GM12872 (cell line): ENCODE measurements at regions not wholly inside any gene's neighbourhood (a gene's known extent, or its start where the extent isn't known, plus 50 kb on each side); places are given as distances from the start of the nearest gene placed in this dataset.

Experiments
- CTCF ChIP-seq: IDR thresholded peaks from 3 replicates; pipeline ENCODE4 v1.5.1; 2011; ENCODE audit warnings: low read depth, mild to moderate bottlenecking, low read length, moderate library complexity; ENCODE audit not compliant: insufficient read depth

DNA sequence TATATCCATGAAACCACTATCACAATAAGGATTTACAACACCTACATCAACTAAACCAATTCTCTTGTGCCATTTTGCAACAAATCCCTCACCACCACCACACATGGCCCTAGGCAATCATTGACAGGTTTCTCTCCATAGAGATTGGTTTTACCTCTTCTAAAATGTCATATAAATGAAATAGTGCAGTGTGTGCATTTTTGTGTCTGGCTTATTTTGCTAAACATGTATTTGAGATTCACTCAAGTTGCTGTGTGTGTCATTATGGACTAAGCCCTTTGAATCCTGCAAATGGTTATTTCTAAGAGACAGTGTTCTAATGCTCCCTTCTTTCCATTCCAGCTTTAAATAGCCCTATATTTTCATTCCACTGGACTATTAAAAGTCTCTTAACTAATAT is 179.7 kb upstream of the LRRC7 start:
- no peak for TF ChIP-seq CTCF

GRCh38 chr1:69400128-69400527 is 167.6 kb upstream of the LRRC7 start:
- TF ChIP-seq CTCF: no peak

- no peak for TF ChIP-seq CTCF
Measured at GRCh38 chr1:69401879-69402278, 165.8 kb upstream of the LRRC7 start.

DNA sequence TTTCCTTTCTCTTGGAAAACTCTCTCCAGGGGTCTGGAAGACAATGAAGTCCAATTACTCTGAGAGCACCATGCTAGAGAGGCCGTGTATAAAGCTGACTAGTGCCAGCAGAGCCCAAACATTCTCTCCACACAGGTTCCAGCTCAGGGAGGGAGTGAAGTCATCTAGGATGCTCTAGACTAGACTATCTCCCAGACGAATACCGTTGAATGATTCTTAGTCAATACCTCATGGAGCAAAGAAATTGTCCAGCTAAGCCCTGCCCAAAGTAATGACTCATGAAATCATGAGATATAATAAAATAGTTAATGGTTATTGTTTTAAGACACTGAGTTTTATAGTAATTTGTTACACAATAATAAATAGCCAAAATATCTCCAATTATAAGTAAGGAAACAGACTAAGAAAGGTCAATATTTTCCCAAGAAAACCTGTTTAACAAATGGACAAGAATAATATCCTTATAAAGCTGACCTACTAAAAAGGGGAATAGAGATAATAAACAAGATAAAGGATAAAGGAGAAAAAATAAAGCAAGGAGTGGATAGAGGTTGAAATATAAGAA is 163.9 kb upstream of the LRRC7 start:
- TF ChIP-seq CTCF: no peak

GRCh38 chr1:69404486-69404885 is 163.2 kb upstream of the LRRC7 start:
- TF ChIP-seq CTCF: no peak

- no peak for TF ChIP-seq CTCF
Measured at GRCh38 chr1:69406244-69406643, 161.5 kb upstream of the LRRC7 start.

GRCh38 chr1:69409731-69410456 is 157.8 kb upstream of the LRRC7 start:
- no peak for TF ChIP-seq CTCF
